Germinal center (tissue), 1 donor: ENCODE measurements at regions not wholly inside any gene's neighbourhood (a gene's known extent, or its start where the extent isn't known, plus 50 kb on each side); places are given as distances from the start of the nearest gene placed in this dataset.

Source experiments
- DNase-seq: peaks from one replicate; pipeline ENCODE4 v3.0.0; 2012; ENCODE audit warnings: mixed read lengths, low spot score

- no peak for DNase-seq
Measured at GRCh38 chr9:105861972-105862371, 167.6 kb downstream of the TMEM38B start.

GRCh38 chr9:105864248-105864898, 170.0 kb downstream of the TMEM38B start:
- DNase-seq = no peak

- DNase-seq = no peak
Measured at GRCh38 chr9:105865285-105865684, 170.9 kb downstream of the TMEM38B start.

GRCh38 chr9:105871540-105871939, 177.2 kb downstream of the TMEM38B start:
- DNase-seq = no peak

DNA sequence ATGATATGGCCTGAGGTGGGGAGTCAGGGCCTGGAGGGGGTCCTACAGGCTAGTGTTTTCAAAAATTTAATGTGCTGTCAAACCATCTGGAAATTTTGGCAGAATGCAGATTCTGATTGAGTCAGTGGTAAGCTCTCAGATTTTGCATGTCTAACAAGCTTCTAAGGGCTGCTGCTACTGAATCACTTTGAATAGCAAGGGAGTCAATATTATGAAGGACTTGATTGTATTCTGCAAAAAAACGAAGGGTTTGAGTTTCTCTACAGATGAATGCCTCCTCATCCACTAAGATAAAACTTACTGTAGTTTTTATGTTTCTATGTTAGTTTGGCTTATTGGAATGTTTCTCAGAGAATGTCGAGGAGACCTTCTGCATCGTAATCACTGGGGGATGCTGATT, 179.5 kb downstream of the TMEM38B start:
- DNase-seq = no peak

GRCh38 chr9:105877721-105878120, 183.4 kb downstream of the TMEM38B start:
- no peak for DNase-seq

DNA sequence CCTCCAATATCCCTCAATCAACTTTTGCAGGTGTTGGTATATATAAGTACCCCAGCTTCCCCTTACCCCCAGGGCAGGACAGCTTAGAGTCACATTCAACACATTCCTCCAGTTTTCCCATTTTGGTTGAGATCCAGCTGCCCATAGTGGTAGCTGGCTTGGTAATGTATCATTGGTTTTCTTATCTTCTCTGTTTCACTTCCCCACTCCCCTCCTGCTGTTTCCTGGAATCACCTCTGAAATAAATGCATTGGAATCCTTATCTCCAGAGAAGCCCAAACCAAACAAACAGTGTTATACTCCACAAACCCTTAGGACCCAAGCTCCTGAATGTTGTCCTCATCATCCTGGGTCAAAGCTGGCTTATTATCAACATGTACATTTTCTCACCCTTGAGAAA, 184.8 kb downstream of the TMEM38B start:
- no peak for DNase-seq

- DNase-seq = no peak
Measured at GRCh38 chr9:105880517-105880916, 186.2 kb downstream of the TMEM38B start.

DNA sequence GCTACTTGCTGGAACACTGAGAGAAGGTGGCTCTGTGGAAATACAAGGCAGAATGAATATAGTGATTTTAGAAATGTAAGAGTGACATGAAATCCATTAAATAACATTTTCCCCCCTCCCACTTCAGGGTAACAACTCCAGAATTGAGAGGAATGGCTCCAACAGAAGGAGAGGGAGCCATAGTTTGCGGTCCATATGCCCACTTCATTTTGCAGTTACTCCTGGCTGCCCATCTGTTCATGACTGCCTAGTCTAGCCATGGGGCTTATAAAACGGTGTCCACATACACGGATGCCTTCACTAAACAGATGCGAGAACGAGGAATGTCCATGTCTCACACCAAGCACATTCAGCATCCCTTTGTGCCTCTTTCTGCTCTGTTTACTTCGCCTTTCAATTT, 186.7 kb downstream of the TMEM38B start:
- no peak for DNase-seq

- DNase-seq = peak; percentile 30
Measured at GRCh38 chr9:105881654-105882349, 187.5 kb downstream of the TMEM38B start.

DNA sequence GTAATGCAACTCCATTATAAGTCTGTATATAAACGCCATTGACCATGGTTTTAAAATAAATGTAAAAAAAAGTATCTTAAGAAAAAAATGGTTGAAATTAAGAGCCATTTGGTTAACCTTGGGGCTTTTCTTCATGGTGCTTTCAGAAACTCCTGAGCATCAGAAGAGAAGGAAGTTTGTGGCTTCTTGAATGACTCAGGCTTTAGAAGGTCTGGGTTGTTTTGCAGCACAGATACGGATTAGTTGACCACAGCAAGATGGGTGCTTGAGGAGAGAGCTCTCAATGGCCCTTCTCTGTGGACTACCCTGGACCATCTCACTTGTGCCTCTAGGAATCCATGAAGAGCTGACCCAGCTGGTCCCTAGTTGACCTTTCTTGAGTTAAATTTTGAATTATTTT, 189.5 kb downstream of the TMEM38B start:
- DNase-seq = no peak

GRCh38 chr9:105884416-105884815, 190.1 kb downstream of the TMEM38B start:
- no peak for DNase-seq

- DNase-seq = no peak
Measured at GRCh38 chr9:105886136-105886535, 191.8 kb downstream of the TMEM38B start.

GRCh38 chr9:105887679-105888078, 193.3 kb downstream of the TMEM38B start:
- DNase-seq = no peak

GRCh38 chr9:105890046-105890822, 195.9 kb downstream of the TMEM38B start:
- no peak for DNase-seq

DNA sequence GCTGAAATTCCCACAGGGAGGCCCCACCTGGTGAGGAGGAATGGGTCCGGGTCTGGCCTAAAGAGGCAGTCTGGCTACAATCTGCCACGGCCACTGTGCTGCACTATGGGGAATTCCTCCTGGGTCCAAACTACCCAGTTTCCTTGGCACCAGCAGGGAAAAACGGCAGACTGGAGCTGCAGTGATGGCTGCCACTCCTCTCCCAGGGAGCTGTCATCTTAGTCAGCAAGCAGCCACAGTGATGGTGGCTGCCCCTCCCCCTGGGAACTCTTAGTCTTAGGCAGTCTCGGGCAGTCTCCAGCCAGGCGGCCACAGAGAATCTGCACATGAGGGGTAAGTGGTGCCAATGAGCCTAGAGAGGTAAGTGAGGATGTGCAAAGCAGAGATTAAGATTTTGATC, 205.8 kb downstream of the TMEM38B start:
- no peak for DNase-seq

DNA sequence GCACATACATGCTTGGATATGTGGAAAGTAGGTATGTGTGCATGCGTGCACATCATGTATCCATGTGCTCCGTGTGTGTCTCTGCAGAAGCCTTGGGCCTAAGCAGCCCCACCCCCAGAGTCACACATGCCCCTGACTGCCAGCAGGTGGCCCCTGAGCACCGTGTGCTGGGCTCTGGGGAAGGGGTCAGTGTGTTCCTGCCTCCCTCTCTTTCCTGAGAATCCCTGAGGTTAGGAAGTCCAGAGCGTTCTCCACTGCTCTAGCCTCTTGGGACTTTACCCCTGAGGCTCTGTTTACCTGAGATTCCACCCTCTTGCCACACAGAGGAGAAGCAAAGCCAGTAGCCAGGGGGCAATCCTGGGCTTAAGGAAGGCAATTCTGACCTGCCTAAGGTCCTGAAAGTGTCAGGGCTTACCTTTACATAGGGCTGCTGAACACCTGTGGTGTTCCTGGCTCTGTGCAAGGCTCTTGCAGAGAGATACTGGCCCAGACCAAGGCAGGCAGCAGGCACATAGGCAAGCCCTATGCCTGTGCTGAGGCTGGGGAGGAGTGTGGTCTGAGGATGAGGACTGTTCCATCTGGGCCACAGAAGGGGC, 207.3 kb downstream of the TMEM38B start:
- DNase-seq = peak; percentile 9

DNA sequence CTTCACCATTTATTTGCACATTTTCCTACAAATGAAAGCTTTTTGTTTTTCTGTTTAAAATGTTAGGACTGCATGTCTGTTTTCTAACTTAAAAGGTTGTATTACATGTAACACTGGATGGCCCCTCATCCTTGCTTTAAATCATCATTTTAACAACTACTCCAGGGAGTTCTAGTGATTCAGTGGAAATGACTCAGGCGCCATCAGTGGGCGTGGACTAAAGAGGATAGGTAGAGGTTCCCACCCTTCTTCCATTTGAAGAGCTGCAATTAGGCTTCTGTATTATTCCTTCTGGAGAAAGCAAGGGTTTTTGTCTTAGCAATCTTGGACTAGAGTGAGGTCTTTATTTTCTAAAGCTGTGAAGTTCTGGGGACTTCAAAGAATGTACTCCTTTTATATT, 213.7 kb downstream of the TMEM38B start:
- no peak for DNase-seq

DNA sequence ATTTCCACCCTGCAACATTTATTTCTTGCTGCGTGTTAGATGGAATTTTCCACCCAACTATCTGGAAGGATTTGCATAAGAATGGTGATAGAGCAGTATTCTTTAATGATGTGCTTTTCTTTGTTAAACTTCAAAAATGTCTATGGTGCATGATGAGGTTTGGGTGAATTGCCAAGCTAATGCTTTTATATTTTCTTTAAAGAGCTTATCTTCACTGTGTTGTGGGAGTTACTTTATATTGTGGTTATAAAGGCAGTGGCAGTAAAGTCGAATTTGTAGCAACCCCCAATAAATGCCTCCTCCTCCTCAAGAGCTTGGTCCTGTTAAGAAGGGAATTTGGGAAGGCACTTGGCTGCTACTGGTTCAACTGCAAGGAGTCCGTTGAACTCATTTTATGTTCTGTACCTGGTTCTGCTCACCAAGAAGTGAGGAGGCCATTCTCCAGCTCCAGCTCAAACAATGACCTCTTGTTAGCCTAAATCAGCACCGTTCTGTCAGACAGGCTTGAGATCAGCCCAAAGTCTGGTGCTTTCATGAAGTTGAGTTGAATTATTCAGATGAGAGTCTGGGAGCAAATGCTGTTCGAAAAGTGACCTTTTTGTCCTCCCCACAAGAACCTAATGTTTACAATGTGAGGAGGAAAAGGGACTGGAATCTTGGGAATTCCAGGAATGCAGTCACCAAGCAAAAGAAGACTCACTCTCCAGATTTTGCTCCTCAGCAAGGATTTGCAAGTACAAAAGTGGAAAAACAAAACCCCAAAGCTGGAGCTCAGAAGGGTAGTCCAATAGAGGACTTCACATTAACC, 217.0 kb downstream of the TMEM38B start:
- DNase-seq = no peak

DNA sequence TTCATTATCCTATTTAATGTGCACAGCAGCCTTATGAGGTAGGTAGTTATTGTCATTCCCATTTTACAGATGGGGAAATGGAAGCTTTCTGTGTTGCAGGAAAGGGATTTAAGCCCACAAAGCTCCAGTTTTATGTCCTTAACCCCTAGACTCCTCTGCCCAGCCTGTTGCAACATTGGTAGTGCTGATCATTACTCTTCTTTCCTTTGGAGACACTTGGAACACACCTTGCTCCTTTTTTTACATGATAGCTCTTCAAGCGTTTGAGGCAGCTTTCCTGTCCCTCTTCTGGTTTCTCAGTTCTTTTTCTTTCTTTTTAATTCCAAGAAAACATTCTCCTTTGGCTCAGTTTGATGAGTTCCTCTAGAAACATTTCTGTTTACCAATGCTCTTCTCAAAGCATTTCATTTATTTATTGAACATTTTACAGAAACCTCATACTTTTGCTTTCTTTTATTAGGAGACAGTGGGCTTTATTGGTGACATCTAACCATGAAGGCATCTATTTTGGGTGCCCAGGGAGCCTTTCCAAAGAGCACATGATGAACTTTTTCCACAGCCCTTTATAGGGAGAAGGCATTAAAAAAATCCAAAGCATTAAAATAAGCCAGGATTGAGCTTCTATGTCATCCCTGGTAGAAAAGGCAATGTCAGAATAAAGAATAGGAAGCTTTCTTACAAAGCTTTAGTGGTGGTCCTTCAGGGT, 218.0 kb downstream of the TMEM38B start:
- DNase-seq = no peak

GRCh38 chr9:105912863-105913516, 218.6 kb downstream of the TMEM38B start:
- DNase-seq = no peak
